ENCODE measurements at regions not wholly inside any gene's neighbourhood (a gene's known extent, or its start where the extent isn't known, plus 50 kb on each side); places are given as distances from the start of the nearest gene placed in this dataset.

DNA sequence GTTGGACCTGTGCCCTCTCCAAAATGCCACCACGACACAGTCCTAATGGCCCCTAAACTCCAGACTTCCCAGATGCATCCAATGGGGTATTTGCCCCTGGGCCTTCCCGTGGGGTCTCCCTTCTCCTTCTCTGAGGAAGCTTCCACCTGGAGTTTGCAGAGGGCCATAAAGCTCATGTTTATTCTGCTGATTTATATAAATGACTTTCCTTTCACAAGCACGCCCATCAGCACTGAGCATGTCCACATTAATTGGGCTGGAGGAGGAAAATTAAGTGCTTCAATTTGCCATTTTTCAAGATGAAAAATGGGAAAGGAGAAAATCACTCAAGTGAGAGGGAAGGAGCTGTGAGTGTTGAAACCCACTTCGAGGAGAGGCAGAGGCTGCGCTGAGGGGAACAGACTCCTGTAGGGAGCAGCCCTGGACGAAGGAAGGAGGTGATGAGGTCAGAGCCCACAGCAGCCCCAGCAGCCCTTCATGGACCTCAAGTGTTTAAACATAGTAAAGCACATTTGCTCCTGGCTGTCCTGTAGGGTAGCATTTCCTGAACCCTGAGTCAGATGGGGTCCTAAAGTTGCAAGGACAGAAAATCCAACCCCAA is 434.9 kb upstream of the SULF2 start:
- TF ChIP-seq, protein P1, sequence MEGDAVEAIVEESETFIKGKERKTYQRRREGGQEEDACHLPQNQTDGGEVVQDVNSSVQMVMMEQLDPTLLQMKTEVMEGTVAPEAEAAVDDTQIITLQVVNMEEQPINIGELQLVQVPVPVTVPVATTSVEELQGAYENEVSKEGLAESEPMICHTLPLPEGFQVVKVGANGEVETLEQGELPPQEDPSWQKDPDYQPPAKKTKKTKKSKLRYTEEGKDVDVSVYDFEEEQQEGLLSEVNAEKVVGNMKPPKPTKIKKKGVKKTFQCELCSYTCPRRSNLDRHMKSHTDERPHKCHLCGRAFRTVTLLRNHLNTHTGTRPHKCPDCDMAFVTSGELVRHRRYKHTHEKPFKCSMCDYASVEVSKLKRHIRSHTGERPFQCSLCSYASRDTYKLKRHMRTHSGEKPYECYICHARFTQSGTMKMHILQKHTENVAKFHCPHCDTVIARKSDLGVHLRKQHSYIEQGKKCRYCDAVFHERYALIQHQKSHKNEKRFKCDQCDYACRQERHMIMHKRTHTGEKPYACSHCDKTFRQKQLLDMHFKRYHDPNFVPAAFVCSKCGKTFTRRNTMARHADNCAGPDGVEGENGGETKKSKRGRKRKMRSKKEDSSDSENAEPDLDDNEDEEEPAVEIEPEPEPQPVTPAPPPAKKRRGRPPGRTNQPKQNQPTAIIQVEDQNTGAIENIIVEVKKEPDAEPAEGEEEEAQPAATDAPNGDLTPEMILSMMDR (conservative IDR thresholded peaks at IDR 0.05) = no peak
- no peak for TF ChIP-seq EZH2 (IDR thresholded peaks at IDR 0.05; ENCODE audit: low read depth)
